ENCODE measurements at regions not wholly inside any gene's neighbourhood (a gene's known extent, or its start where the extent isn't known, plus 50 kb on each side); places are given as distances from the start of the nearest gene placed in this dataset.

- TF ChIP-seq CTCF (IDR thresholded peaks at IDR 0.05; ENCODE audit: insufficient read depth, low read length) (no peak), REST (IDR thresholded peaks at IDR 0.05; ENCODE audit: insufficient replicate concordance, low read depth) (no peak), POLR2AphosphoS5 (IDR thresholded peaks at IDR 0.05; ENCODE audit: low read depth) (no peak), GABPA (IDR thresholded peaks at IDR 0.05; ENCODE audit: low read depth) (no peak), SPI1 (IDR thresholded peaks at IDR 0.05; ENCODE audit: borderline replicate concordance, low read depth) (no peak)
Measured at GRCh38 chr16:66274335-66275110, 92.0 kb upstream of the CDH5 start.
